HepG2 (cell line): ENCODE measurements at regions not wholly inside any gene's neighbourhood (a gene's known extent, or its start where the extent isn't known, plus 50 kb on each side); places are given as distances from the start of the nearest gene placed in this dataset.

Source experiments
- ATAC-seq: fragments of 200-7000 bp; cut with Tn5 transposase; 3 replicates; pipeline ENCODE4 v1.9.1; 2020; ENCODE audit warnings: mild to moderate bottlenecking, moderate library complexity
- BruUV-seq: library from RNA; stranded (reverse); fragments of 400-500 nt; replicated peaks from 2 replicates; lab custom pipeline; 2021; lab: Mats Ljungman, UMichigan
- CTCF ChIA-PET: fragments of 300-600 bp; formaldehyde crosslinking; extraction: SDS; loops from one replicate; lab custom pipeline; 2021; ENCODE audit warnings: low total read pairs, inconsistent platforms, low intra/inter-chr PET ratio; lab: Yijun Ruan, JAX
- POLR2A ChIA-PET: fragments of 350-600 bp; sonication (Branson Sonifier 250); formaldehyde crosslinking; loops from one replicate; lab custom pipeline; 2020; ENCODE audit warnings: antibody characterized with exemption, inconsistent platforms; lab: Yijun Ruan, JAX
- DNase-seq: peaks from one replicate; pipeline ENCODE4 v3.0.0-alpha.2; 2015; ENCODE audit warnings: low spot score
- FAIRE-seq: peaks from 3 replicates; lab custom pipeline; 2011; peaks lifted over from hg19 to GRCh38; lab: Jason Lieb, UNC
- H2AFZ ChIP-seq: one replicate; pipeline ENCODE4 v1.6.1; 2011; ENCODE audit warnings: low read length, inconsistent platforms
- H3K27ac ChIP-seq: fragments of 300-600 bp; 3 replicates; pipeline ENCODE4 v1.8.0; 2011; ENCODE audit warnings: mixed run types, mild to moderate bottlenecking, mixed read lengths, low read length, inconsistent platforms; ENCODE audit not compliant: insufficient read depth; ENCODE audit errors: extremely low read length
- H3K27me3 ChIP-seq, 2 experiments: fragments of 200-600 bp in 1 of 2; 2 replicates in 1 of 2; 3 replicates in 1 of 2; pipeline versions ENCODE4 v1.6.0 to v1.8.0; 2011; ENCODE audit warnings: low read length in 2 of 2, mild to moderate bottlenecking in 2 of 2, moderate library complexity in 2 of 2, inconsistent platforms in 1 of 2; ENCODE audit not compliant: insufficient read depth in 2 of 2, control insufficient read depth in 1 of 2
- H3K36me3 ChIP-seq, 2 experiments: fragments of 200-600 bp in 1 of 2; replicated peaks in 1 of 2; 2 replicates in 1 of 2; 3 replicates in 1 of 2; pipeline versions ENCODE4 v1.5.1 to v1.8.0; 2011; ENCODE audit warnings: low read length in 2 of 2, inconsistent platforms in 1 of 2; ENCODE audit not compliant: insufficient read depth in 2 of 2, control insufficient read depth in 1 of 2
- H3K4me1 ChIP-seq: 2 replicates; pipeline ENCODE4 v1.5.1; 2012; ENCODE audit warnings: low read length, inconsistent platforms; ENCODE audit not compliant: insufficient read depth
- H3K4me2 ChIP-seq: 2 replicates; pipeline ENCODE4 v1.6.0; 2011; ENCODE audit warnings: low read depth, low read length, inconsistent platforms
- H3K4me3 ChIP-seq, 3 experiments: fragments of 200-600 bp in 1 of 3; sonication (generic), shearing (Covaris generic) in 1 of 3; replicated peaks in 1 of 3; 2 replicates each; pipeline ENCODE4 v1.5.1; 2011 to 2016; ENCODE audit warnings: low read length in 3 of 3, inconsistent platforms in 2 of 3, low read depth in 2 of 3, mild to moderate bottlenecking in 2 of 3, control low read depth in 1 of 3, mixed read lengths in 1 of 3; ENCODE audit not compliant: insufficient read depth in 1 of 3
- H3K79me2 ChIP-seq: one replicate; pipeline ENCODE4 v1.6.1; 2011; ENCODE audit warnings: low read length, inconsistent platforms; ENCODE audit not compliant: insufficient read depth
- H3K9ac ChIP-seq: 2 replicates; pipeline ENCODE4 v1.6.0; 2011; ENCODE audit warnings: mild to moderate bottlenecking, low read depth, low read length, inconsistent platforms; ENCODE audit not compliant: insufficient read depth
- H3K9me3 ChIP-seq: 2 replicates; pipeline ENCODE4 v1.5.1; 2012; ENCODE audit warnings: mild to moderate bottlenecking, low read length
- H4K20me1 ChIP-seq: 2 replicates; pipeline ENCODE4 v1.6.0; 2011; ENCODE audit warnings: inconsistent platforms, mild to moderate bottlenecking, low read length, moderate library complexity; ENCODE audit not compliant: insufficient read depth
- AGO2 ChIP-seq: fragments of 200-400 bp; formaldehyde crosslinking; optimal IDR thresholded peaks from 2 replicates; pipeline ENCODE3; 2017; ENCODE audit warnings: mild to moderate bottlenecking, low read depth, low read length, moderate library complexity
- ASH2L ChIP-seq: fragments of 300-600, 200-600 bp; sonication (generic); IDR thresholded peaks from 2 replicates; pipeline ENCODE4 v1.7.0; 2017; ENCODE audit warnings: low read depth, mild to moderate bottlenecking, moderate library complexity, mixed read lengths, low read length; ENCODE audit not compliant: insufficient read length
- GABPB1 ChIP-seq: IDR thresholded peaks from 2 replicates; pipeline ENCODE4 v1.6.1; 2016; ENCODE audit warnings: mild to moderate bottlenecking, missing genetic modification reagents, moderate library complexity, missing compliant biosample characterization
- HNRNPUL1 ChIP-seq: fragments of 200-400 bp; formaldehyde crosslinking; IDR thresholded peaks from 2 replicates; pipeline ENCODE4 v1.6.1; 2017; ENCODE audit warnings: low read depth, mild to moderate bottlenecking, low read length, moderate library complexity
- KLF15 ChIP-seq: sonication (generic); formaldehyde crosslinking; IDR thresholded peaks from 2 replicates; pipeline ENCODE4 v1.8.1; 2023; ENCODE audit warnings: borderline replicate concordance, mild to moderate bottlenecking, inconsistent platforms, missing genetic modification reagents, mixed read lengths
- MTERF4 ChIP-seq: sonication (generic); formaldehyde crosslinking; IDR thresholded peaks from 2 replicates; pipeline ENCODE4 v1.8.0; 2023; ENCODE audit warnings: mild to moderate bottlenecking, missing genetic modification reagents
- PAF1 ChIP-seq: IDR thresholded peaks from 2 replicates; pipeline ENCODE4 v1.6.1; 2016; ENCODE audit warnings: missing genetic modification reagents, missing compliant biosample characterization
- PHF8 ChIP-seq: sonication (generic); formaldehyde crosslinking; IDR thresholded peaks from 2 replicates; pipeline ENCODE4 v1.5.0; 2020; ENCODE audit warnings: missing genetic modification reagents
- RBM22 ChIP-seq: fragments of 200-400 bp; formaldehyde crosslinking; optimal IDR thresholded peaks from 2 replicates; pipeline ENCODE3; 2017; ENCODE audit warnings: mild to moderate bottlenecking, low read length, moderate library complexity
- SAP130 ChIP-seq: IDR thresholded peaks from 2 replicates; pipeline ENCODE4 v1.6.1; 2016; ENCODE audit warnings: low read depth
- SMAD1 ChIP-seq: sonication (generic); formaldehyde crosslinking; IDR thresholded peaks from 2 replicates; pipeline ENCODE4 v1.4.0; 2020; ENCODE audit warnings: missing genetic modification reagents, low read depth, mild to moderate bottlenecking, borderline replicate concordance
- STAT5B ChIP-seq: sonication (generic); formaldehyde crosslinking; IDR thresholded peaks from 2 replicates; pipeline ENCODE4 v1.4.0; 2020; ENCODE audit warnings: missing genetic modification reagents
- ZBTB21 ChIP-seq: sonication (generic); formaldehyde crosslinking; IDR thresholded peaks from 2 replicates; pipeline ENCODE4 v1.4.0; 2020; ENCODE audit warnings: missing genetic modification reagents
- ZBTB25 ChIP-seq: IDR thresholded peaks from 2 replicates; pipeline ENCODE4 v1.6.1; 2018; ENCODE audit warnings: missing genetic modification reagents
- ZKSCAN8 ChIP-seq: IDR thresholded peaks from 2 replicates; pipeline ENCODE4 v1.6.1; 2016; ENCODE audit warnings: borderline replicate concordance, missing genetic modification reagents, missing compliant biosample characterization
- ZNF234 ChIP-seq: sonication (generic); formaldehyde crosslinking; conservative IDR thresholded peaks from 2 replicates; pipeline ENCODE4 v1.5.1; 2020; ENCODE audit warnings: mild to moderate bottlenecking, missing genetic modification reagents
- ZNF749 ChIP-seq: sonication (generic); formaldehyde crosslinking; IDR thresholded peaks from 2 replicates; pipeline ENCODE4 v1.8.0; 2022; ENCODE audit warnings: mild to moderate bottlenecking, missing genetic modification reagents, moderate library complexity, borderline replicate concordance
- ZNF878 ChIP-seq: sonication (generic); formaldehyde crosslinking; IDR thresholded peaks from 2 replicates; pipeline ENCODE4 v1.8.1; 2023; ENCODE audit warnings: mild to moderate bottlenecking, missing genetic modification reagents, moderate library complexity
- WGBS: methylation state at CpG from one replicate; pipeline ENCODE4 v1.1.6; 2017; ENCODE audit warnings: low lambda C conversion rate; 5-methylcytosine and 5-hydroxymethylcytosine counted together
- in situ Hi-C: cut with HindIII; loops from 2 replicates; pipeline ENCODE4 v1.10.0; 2017; ENCODE audit warnings: low pct_unique_long_range_greater_than_20kb; ENCODE audit not compliant: extremely low pct_ligation_motif_present
- intact Hi-C: fragments of 100-400 bp; cut with micrococcal nuclease; formaldehyde crosslinking; loops from one replicate; pipeline ENCODE4 v1.10.0; 2022; ENCODE audit not compliant: unreplicated experiment

DNA sequence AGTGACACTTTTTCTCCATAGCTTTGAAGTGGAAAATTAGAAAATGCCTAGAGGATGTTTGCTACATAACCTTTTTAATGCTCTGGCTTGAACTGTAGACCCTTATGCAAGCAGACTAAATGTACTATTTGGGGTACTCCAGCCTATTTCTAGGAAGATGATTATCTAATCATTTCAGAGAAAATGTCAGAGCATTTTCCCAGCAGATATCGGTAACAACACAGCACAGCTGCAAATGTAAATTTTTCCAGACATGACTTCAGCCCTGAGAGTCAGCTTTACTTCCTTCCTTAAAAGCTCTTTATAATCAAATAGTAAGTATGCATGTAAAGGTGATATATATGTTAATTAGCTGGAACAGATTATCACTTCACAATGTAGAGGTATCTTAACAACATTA is 1647.1 kb downstream of the SUCLG1 start:
- BruUV-seq: no TSS peak
- no peak for TF ChIP-seq AGO2
- TF ChIP-seq STAT5B (CRISPR knock-in tag): no peak
- no peak for TF ChIP-seq PAF1 (CRISPR knock-in tag)
- TF ChIP-seq HNRNPUL1: no peak
- no peak for TF ChIP-seq ZNF749
- TF ChIP-seq PHF8 (CRISPR knock-in tag): no peak
- TF ChIP-seq ZKSCAN8 (CRISPR knock-in tag): no peak
- TF ChIP-seq ZNF234 (CRISPR knock-in tag): no peak
- no peak for TF ChIP-seq ZNF878
- TF ChIP-seq SAP130 (CRISPR knock-in tag): no peak
- no peak for TF ChIP-seq ZBTB21
- no peak for TF ChIP-seq SMAD1 (CRISPR knock-in tag)
- no peak for TF ChIP-seq KLF15 (CRISPR knock-in tag)
- TF ChIP-seq ZBTB25: no peak
- TF ChIP-seq RBM22: no peak
- TF ChIP-seq MTERF4: no peak
- no peak for TF ChIP-seq ASH2L
- TF ChIP-seq GABPB1 (CRISPR knock-in tag): no peak
- H3K36me3 ChIP-seq: no peaks in the 10 kb centered on the region
- H3K4me1 ChIP-seq: no peaks in the 10 kb centered on the region
- no peak overlapping the region for H2AFZ ChIP-seq
- no peak overlapping the region for H3K27ac ChIP-seq
- H3K79me2 ChIP-seq: no peaks in the 10 kb centered on the region
- ChIA-PET POLR2A (no interaction called here), CTCF (no interaction called here)
- H4K20me1 ChIP-seq: no peaks in the 10 kb centered on the region
- H3K4me2 ChIP-seq: no peak overlapping the region
- H3K4me3 ChIP-seq: no peak overlapping the region
- no peak for ATAC-seq
- FAIRE-seq: no peak
- DNase-seq: no peak
- peaks cover 19% of the 10 kb centered on the region; the same call in 1 of the 2 replicates for H3K9me3 ChIP-seq
- no peak overlapping the region for H3K9ac ChIP-seq
- H3K27me3 ChIP-seq: no peaks in the 10 kb centered on the region; a peak in 1 of 5 replicates
- in situ Hi-C loops: no loop called here
- WGBS: 11% methylated on average over 1 of the region's 1 CpG
- intact Hi-C loops: no loop called here
